ENCODE measurements at regions not wholly inside any gene's neighbourhood (a gene's known extent, or its start where the extent isn't known, plus 50 kb on each side); places are given as distances from the start of the nearest gene placed in this dataset.

DNA sequence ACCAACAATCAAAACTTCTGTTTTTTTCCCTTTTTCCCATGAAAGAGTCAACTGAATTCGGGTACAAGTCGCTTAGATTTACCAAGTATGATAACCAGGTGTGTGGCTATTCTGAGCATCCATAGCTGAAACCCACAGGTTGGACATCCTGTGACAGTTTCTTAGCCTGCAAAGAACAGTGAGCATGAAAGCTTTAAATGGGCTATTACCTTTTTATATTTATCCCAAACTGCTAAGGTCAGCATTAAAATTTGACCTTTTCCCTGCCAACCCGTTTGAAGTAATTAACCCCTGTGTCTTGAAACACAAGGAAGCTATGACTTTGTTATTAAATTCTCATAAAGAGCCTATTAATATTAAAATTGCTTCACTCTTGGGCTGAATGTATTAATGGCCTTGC lies 1065.0 kb upstream of the RBFOX1 start:
- no peak for DNase-seq

DNA sequence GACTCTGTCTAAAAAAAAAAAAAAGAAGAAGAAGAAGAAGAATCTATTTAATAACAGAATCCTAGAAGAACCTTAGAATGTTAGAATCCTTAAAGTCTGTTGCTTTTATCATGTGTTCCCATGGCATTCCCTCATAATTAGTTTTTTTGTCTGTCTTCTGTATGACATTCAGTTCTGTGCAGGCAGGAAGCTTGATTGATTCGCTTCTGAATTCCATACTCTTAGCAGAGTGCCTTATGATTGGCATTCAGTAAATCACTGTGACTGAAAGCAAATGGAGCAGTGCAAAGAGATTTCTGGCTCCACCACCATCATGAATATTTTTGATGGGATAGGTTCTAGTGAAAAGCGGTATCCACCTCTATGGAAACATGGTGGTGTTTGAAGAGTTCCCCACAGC lies 1065.9 kb upstream of the RBFOX1 start:
- DNase-seq = no peak

DNA sequence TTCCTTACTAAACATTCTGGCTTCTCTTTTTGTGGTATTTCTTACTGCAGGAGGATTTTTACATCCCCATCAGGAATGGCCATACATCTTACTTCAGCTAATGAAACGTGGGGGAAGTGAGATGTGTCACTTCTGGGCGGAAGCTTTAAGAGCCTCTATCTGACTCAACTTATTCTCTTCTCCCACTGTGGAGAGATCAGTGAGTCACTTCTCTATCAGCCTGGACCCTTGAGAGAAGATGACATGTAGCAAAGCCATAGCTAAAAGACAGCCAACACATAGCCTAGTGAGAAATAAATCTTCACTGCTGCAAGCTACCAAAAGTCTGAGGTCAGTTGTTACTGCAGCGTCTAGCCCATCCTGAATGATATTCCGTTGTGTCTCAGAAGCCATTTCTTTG lies 1066.7 kb upstream of the RBFOX1 start:
- DNase-seq = no peak

DNA sequence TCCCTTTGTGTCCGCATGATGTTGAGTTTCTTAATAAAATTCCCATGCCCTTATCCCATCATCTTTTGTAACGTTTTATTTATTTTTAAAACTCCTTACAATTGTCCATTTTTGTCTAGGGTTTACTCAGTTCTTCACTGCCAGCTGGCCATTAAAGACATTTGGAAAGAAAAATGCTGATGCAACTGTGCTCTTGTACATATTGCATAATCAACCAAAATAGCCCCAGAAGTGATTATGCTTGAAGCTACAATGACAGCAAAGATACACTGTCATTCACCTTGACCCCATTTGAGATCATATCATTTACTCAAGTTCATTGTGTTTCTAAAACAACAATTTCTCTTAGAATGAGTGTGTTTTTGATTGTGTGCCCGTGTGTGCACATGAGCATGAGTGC lies 1074.6 kb upstream of the RBFOX1 start:
- DNase-seq = no peak

DNA sequence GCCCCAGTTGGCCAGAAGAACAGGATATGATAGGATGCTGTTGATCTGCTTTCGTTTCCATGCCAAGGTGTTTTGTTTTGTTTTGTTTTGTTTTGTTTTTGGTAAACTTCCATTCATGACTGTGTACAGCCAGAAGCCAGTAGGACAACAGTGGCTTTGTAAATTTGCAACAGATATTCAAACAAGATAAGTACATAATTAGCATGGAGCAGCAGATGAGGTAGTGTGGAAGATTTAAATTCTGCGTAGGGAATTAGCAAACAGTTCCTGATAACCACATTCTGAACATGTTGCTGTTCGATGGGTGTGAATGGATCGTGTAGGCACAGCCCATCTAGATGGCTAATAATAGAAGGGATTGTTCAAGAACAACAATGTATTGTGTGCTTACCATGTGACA lies 1080.1 kb upstream of the RBFOX1 start:
- DNase-seq = no peak

DNA sequence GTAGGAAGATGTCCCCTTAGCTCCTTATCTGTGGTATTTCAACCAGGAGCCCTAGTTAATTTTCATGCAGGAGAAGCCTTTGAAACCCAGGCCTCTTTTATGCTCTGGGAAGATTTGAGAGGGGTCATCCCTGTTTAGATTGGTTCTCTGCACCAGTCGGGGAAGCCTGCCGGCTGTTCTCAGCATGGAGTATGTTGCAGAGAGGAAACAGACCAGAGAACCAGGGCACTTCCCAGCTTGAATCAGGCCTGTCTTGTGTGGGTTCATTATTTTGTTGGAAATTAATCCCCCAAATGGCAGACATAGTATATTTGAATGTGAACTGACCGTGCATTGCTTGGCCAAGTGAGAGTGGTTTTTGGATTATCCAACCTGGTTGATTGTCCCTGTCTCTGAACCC lies 1082.1 kb upstream of the RBFOX1 start:
- DNase-seq = no peak

DNA sequence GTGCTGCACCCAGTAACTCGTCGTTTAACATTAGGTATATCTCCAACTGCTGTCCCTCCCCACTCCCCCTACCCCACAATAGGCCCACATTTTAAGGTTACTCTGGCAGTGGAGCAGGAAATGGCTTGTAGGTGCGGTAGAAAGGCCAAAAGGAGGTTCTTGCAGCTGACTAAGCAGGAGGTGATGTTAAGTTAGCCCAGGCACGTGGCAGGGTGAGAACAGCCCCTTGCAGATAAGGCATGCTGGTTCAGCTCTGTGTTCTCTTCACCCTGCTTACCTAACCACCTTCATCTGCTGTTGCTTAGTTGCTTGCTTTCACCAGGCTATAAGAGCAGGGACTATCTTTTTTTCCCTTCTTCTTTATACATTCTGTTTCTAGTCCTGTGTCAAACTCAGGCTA lies 1082.8 kb upstream of the RBFOX1 start:
- no peak for DNase-seq

DNA sequence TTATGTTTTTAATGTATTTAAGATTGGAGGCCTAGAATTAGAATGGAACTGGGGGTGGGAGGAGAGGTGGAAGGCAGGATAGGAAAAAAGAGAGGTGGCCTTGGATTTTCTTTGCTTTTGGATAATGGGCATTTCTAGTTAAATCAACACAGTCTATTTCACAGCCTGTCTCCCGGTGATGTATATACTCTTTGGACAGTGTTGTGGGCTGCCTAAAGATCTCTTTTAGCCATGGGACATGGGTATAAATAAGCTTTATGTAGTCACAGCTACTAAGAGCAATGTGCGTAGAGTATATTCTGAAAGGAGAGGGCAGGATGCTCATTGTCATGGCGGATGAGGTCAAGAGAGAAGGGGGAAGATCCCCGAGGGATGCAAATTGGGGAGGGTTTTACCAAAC lies 1084.4 kb upstream of the RBFOX1 start:
- no peak for DNase-seq

DNA sequence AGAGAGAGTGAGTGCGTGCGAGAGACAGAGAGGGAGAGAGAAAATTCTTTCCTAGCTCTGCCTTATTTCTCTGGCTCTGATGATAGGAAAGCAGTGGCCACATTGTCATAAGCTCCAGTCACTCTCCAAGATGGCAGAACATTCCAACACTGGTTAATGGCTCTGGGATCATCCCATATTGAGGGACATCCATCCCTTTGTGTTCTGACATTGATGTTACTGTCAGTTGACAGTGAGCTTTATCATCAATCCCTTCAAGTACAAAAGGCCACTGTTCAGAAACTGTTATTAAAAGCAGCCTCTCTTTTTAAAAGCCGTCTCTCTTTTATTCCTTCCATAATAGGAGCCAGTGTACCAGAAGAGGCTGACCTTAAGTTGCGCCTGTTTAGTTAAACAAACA lies 1084.9 kb upstream of the RBFOX1 start:
- no peak for DNase-seq

DNA sequence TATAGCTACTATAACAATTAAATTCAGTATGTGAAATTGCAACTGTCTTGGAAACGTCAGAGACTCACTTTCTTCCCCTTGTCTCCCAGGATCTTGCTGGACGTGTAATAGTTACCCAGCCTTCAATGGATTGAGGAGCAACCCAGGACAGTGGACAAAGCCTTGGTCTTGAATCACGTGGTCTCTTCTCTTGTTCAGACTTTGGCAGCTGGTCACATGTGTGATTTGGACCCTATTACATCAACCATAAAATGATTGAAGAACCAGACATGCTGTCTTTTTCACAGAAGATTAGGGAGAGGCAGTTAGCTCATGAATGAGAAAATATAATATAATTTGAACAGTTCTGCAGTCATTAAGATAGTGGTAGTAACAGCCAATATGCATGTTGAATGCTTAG lies 1085.5 kb upstream of the RBFOX1 start:
- no peak for DNase-seq

DNA sequence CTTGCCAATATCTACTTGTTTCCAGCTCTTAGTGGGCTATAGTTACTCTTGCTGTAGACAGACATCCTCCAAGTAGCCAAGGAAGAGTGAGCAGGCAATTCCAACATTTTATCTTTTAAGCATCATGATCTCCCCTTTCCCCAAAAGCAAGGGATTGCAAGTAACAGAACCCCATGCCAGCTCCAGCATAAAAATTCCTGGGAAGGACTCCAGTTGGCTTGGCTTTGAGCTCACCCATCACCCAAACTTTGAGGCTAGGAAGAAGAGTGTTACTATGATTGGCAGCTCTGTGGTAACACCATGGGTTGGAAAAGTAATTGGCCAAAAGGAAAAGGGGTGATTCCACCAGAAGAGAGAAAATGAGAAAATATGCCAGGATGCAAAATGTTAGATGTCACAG lies 1086.4 kb upstream of the RBFOX1 start:
- no peak for DNase-seq

DNA sequence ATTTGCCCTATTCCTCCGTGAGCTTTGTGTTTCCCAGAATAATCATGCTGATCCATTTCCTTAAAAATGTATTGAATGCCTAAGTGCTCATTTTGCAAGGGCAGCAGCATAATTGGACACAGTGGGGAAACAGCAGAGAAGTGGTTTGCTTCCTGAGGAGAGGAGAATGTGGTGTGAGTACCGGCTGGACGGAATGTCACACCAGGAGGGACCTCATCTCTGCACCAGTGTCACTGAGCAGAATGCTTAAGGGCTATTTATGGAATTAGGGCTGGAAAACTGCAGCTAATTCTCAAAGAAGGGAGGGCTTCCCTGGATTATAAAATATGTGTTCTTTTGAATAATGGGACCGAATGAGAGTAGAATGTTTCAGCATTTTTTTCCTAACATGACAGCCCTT lies 1100.6 kb upstream of the RBFOX1 start:
- DNase-seq = no peak

DNA sequence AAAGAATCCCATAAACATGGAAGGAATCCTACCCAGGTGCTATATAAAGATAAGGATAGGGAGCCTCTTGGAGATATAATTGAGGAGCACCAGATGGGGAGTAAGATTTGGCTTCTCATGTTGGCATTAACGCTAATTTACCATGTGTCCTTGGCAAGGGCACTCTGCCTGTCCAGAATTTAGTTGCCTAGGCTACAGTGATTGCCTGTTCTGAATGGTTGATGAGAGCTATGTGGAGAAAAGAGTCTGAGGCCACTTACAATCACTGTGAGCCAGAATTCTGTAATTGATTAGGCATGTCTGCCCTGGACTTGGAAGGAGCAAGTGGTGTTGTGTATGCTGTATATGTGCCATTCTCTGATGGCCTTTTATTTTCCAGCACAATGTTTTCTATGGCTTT lies 1101.2 kb upstream of the RBFOX1 start:
- DNase-seq = no peak

DNA sequence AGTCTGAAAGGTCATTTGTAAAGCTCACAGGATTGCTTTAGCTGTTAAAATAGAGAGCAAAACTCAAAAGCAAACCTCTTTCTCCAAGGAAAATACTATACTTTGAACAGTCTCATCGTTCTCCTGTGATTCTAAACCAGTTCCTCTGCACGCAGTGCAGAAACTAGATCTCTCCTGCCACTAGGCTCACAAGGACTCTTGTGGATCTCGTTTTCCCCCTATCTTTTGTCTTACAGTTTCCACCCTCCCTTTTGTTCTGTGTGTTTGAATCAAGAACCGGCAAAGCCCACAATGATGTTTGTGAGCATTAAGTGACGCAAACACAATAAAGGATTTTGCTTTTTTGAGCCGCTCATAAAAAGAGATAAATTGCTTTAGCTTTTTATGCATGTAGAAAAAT lies 1103.5 kb upstream of the RBFOX1 start:
- no peak for DNase-seq

DNA sequence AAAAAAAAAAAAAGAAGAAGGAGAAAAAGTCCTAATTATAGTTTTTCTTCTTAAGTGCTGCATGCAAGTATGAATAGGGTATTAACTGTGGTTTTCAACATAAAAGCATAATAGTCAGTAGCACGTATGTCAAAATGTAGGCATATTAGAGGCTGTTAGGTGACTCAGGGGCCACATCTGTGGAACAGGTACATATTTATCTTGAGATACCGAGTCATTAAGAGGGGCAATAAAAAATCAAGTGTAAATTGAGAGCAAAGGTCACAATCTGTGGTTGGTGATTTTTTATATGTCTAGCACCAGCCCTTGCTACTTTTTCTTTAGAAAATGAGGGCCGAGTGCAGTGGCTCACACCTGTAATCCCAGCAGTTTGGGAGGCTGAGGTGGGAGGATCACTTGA lies 1113.8 kb upstream of the RBFOX1 start:
- DNase-seq = no peak

DNA sequence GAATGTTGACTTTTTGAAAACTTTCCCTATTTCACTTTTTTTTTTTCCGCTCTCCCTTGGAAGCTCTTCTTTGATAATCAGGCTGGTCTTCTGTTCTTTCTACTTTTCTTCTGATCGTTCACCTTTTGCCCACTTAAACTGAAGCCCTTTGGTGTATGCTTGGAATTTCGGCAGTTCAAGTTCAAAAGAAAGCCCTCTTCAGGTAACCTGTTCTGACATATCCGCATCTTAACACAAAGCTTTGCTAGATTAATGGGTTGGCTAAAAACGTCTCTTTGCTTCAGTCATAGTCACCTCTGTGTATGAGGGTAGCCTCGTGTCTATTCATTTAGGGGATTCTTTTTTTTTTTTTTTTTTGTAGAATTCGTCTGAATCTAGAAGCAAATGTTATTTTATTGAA lies 1115.8 kb upstream of the RBFOX1 start:
- DNase-seq = no peak

DNA sequence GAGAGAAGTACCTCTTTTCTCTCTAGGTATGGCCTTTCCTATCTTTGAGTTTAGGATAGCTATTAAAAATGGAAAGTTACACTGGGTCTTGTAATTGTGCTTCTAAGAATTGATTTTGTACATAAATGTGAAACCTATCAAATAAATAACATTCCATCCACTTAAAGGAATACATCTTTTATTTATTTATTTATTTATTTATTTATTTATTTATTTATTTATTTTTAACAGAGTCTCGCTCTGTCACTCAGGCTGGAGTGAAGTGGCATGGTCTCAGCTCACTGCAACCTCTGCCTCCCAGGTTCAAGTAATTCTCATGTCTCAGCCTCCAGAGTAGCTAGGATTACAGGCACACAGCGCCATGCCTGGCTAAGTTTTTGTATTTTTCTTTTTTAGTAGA lies 1114.0 kb upstream of the EEF2KMT start:
- no peak for DNase-seq

DNA sequence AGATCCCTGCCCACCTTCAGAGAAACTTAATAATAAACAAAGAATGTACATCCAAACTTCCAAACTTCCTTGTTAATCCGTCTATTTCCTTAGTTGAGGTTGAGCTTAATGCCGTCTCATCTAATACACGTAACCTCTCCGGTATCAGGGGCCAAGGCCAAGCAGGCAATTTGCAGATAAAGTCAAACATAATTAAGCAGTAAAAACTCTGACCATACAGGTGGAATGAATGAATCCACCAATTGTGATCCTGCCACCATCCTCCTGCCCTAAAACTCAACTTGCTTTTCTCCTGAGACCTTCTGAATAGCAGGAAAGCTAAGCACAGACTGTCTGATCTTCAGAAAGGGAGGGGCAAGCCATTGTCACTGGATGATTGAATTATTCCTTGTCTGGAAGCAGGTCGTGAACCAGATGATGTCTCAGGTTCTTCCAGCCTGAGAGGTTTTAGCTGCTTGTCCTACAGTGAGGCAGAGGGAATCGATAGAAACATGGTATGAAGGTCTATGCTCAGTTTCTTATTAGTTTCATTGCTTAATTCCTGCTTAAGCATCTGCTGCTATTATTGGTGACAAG lies 1111.8 kb upstream of the EEF2KMT start:
- no peak for DNase-seq

DNA sequence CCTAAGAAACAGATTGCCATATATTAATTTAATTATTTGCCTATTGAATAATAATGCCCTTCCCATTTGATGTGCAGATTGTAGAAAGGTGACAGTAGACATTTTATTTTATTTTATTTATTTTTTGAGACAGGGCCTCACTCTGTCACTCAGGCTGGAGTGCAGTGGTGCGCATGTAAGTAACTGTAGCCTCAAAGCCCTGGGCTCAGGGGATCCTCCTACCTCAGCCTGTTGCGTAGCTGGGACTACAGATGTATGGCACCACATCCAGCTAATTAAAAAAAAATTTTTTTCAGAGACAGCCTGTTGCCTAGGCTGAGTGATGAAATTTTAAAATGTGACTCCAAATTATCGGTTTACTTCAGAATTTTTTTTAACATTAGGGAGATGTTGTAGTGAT lies 1110.0 kb upstream of the EEF2KMT start:
- DNase-seq = no peak

DNA sequence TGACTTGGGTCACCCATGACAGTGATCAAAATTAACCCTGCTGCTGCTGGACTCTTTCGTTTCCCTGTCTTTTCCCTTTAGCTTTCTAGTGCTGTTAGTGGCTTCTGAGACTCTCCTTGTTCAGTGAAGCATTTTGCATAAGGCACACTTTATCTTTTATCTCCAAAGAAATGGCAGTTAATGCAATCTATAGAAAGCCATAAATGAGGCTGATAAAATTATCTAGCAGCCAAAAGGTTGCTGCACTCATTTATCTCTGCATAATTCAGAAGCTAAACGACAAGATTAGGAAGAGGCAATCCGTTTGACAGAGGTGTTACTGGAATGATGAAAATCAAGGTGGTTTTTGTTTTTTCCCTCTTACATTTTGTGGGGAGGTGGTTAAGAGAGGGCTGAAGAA lies 1109.5 kb upstream of the EEF2KMT start:
- no peak for DNase-seq

DNA sequence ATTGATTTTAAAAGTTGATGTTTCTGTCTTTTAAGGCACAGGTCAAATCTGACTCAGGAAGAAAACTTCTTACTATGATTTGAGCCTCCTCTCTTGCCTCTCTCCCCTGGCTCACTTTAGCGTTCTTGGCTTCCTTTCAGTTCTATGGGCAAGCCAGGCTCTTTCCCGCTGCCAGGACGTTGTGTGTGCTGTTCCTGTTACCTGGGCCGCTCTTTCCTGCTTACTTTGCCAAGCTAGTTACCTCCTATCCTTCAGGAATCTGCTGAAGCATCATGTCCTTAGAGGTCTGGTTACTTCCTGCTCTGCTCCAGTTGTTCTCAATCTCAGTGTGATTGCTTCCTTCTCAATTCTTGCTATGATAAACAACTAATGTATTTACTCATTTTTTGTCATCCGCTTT lies 1108.5 kb upstream of the EEF2KMT start:
- no peak for DNase-seq

DNA sequence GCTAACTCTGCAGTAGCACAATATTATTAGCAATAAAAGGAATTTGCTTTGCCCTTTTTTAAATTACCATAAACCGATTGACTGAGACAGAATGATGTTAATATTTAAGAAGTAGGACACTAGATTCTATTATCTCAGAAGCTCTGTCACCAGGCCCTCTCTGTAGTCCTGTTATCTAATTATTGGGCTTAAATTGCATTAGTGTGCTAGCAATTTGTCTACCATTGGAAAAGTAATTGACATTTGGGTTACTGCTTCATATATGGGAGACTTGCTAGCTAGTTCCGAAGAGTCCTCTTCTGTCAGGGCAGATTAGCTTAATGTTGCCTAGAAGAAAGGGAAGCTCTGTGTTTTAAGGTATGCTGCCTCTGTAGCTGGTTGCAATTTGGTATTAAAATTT lies 1107.3 kb upstream of the EEF2KMT start:
- DNase-seq = no peak

DNA sequence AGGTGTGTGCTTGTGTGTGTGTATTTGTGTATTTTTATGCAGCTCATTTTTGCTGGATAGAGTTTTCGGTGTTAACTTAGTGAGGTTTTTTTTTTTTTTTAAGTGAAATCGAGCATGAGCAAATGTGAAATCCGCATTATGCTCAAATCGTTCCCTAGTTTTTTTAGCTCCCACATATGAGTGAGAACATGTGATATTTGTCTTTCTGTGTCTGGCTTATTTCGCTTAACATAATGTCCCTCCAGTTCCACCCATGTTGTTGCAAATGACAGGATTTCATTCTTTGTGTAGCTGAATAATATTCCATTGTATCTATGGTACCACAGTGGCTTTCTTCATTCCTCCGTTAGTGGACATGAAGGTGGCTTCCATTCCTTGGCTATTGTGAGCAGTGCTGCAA lies 1103.3 kb upstream of the EEF2KMT start:
- no peak for DNase-seq

DNA sequence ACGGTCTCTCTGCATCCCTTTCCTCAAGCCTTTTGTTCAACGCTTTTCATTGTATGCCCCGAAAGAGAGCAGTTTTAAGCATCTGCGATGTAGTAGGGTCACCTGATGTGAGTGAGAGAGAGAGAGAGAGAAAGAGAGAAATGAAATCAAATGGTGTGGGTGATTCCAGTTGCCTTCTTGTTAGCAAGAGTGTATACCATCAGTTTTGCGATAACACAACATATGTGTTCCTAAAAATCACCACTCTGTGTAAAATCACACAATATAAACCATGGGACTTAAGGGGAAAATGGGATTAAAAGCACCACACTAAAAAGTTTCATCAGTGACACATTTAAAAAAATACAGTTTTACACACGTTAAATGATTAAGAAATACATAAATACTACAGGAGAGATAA lies 1102.7 kb upstream of the EEF2KMT start:
- DNase-seq = no peak

DNA sequence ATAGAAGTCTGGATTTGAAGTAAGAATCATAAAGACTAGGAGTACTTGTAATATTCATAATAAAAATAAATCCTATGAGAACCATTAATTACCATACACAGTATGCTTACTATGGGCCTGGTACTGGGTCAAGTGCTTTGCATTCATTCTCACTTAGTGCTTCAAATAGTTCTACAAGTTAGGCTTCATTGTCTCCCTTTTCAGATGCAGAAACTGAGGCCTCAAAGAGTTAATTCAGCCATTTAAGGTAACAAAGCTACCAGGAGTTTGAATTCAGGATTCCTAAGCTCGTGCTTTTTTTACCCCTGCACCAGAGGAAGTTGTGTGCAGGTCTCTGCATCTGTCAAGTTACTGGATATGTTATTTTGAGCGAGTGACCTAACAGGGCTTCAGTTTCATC lies 1098.4 kb upstream of the EEF2KMT start:
- DNase-seq = no peak

DNA sequence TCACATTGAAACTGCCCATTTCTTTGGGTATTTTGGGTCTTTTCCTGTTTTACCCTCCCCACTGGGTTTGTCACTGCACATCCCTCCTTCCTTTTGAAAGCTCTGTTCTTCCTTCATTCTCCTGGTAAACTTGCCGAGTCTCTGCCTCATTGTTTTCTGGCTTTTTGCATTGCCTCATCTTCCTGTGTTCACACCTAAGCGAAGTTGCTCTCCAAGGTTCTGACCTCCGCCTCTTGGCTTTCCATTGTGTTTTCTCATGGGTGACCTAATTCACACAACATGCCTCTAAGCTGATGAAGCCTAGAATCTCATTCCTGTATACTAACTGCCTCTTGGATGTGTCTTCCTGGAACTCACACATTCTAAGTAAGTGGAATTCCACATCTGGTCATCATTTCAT lies 1096.1 kb upstream of the EEF2KMT start:
- no peak for DNase-seq
